ENCODE measurements at regions not wholly inside any gene's neighbourhood (a gene's known extent, or its start where the extent isn't known, plus 50 kb on each side); places are given as distances from the start of the nearest gene placed in this dataset.
"Not testable (repeated sequence)": the region's sequence is repeated elsewhere in the genome, so short reads cannot be mapped to it uniquely, and the experiment has no call there.

DNA sequence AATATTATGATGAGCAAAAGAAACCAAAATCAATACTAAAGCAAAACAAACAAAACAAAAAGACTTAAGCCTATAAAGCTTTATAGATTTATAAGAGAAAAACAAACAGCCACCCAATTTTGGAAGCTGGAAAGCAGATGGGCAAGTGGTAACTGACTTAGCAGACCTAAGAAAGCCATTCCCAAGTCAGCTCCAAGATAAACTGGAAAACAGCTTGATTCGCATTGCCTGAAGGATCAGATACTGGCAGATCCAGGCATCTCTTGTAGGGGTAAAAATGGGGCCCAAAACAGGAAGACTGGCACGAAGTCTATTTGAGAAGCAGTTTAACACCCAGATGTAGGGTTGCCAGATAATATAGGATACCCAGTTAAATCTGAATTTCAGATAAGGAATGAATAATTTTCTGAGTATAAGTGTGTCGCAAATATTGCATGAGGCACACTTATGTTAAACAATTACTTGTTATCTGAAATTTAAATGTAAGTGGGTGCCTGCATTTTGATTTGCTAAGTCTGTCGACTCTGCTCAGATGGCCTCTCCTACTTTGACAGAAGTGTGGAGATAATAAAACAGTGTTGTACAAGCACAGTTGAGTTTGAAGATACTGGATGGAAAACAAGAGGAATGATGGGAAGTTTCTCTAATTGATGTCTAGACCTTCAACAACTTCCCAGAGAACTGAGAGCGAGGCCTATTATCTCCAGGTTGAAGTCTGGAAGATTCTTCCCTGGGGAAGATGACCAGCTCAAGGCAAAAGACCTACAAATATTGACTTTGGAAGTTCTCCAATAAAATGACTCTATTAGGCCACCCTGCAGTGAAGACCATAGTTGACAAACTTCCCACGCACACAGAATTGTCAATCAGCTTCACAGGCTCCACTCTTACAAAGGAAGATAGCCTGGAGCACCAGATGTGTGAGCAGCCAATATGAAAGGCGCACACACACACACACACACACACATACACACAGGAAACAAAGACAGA, 113.4 kb downstream of the FAM50B start:
- peak; percentile 95 for DNase-seq

DNA sequence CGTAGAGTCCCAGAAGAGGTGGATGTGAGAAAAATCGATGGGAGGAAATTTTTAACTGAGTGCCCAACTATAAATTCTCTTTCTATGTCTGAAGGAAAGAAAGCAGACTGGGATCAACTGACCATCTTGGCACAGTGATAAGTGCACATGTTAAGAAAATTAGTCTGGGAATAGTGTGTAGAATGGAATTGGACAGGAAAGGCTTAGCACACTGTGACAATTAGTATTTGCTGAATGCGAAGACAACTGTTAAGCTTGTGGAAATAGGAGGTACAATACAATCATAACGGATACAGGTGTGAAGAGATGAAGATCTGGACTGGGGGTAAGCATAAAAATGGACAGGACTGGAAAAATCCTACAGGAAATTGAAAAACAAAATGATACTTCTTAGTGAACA, 114.3 kb downstream of the FAM50B start:
- no peak for DNase-seq

DNA sequence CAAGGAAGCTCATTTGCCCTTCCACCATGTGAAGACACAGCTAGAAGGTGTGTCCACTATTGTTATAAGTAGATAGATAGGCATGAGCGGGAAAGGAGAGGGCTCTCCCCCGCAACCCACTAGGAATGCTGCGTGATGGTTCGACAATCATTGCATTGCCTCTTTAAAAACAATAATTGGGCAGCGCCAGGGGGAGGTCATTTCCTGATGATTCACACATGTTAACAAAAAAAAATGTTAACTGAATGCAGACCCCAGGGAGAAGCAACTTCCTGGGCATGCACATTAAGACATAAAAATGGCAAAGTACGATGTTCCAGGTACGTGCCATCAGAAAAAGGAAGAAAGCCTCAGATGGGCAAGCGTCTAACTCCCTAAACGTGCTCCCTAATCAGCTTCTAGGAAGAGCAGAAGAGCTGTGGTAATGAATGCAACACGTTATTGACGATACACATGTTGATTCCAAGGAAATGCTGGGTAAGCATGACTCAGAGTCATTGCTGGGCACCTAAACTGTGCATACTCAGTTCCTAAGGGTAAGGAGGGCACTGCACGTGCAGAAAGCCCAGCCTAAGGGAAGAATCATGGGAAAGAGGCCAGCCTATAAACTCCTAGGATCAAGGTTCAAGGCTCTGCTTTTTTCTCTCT, 113.7 kb downstream of the FAM217A start:
- DNase-seq: no peak

DNA sequence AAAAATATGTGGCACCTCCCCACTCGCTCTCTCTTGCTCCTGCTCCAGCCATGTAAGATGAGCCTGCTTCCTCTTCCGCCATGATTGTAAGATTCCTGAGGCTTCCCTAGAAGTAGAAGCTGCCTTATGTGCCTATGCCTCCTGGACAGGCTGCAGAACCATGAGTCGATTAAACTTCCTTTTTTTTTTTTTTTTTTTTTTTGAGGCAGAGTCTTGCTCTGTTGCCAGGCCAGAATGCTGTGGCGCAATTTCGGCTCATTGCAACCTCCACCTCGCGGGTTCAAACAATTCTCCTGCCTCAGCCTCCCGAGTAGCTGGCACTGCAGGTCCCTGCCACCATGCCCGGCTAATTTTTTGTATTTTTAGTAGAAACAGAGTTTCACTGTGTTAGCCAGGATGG, 112.5 kb downstream of the FAM217A start:
- DNase-seq: no peak

DNA sequence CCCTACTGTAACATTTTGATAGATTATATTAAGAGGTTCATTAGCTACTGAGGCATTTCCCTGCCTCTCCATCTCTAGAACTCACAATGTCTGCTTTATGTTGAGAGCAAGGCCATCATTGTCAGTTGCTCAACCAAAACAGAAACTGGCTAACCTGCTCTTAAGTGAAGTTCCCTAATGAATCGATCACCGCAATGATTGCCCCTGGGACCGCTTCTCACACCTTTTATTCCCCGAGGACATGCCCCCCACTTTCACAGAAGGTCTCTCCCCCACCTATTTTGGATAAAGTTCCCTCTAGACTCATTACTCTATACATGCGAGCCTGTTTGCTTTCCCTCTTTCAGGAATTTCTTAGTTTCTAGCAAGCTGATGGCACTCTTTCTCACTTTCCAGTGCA, 108.8 kb downstream of the FAM217A start:
- no peak for DNase-seq

DNA sequence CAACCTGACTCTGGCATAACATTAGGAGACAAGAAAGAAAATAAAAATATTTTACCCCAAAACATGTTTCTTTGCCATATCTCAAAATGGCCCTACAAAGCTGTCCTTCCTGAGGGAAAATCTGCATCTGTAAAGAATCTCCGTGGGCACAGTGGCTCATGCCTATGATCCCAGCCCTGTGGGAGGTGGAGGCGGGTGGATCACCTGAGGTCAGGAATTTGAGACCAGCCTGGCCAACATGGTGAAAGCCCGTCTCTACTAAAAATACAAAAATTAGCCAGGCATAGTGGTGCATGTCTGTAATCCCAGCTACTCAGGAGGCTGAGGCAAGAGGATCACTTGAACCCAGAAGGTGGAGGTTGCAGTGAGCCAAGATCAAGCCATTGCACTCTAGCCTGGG, 105.8 kb downstream of the FAM217A start:
- DNase-seq: not testable (repeated sequence)

DNA sequence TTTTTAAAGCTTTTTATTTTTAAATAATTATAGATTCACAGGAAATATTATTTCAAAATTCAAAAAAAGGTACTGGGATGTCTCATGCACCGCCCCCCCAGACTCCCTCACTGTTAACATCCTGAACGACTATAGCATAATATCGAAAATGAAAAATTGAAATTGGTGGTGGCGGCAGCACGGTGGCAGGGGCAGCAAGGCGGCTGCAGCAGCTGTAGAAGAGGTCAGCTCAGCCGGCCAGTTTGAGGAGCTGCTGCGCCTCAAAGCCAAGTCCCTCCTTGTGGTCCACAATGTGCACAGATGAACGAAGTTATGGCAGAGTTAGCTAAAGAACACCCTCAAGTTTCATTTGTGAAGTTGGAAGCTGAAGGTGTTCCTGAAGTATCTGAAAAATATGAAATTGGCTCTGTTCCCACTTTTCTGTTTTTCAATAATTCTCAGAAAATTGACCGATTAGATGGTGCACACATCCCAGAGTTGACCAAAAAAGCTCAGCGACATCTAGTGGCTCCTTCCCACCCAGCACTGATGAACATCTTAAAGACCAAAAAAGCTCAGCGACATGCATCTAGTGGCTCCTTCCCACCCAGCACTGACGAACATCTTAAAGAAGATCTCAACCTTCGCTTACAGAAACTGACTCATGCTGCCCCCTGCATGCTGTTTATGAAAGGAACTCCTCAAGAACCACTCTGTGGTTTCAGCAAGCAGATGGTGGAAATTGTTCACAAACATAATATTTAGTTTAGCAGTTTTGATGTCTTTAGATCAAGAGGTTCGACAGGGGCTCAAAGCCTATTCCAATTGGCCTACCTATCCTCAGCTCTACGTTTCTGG, 100.8 kb downstream of the FAM217A start:
- peak; percentile 41 for DNase-seq

DNA sequence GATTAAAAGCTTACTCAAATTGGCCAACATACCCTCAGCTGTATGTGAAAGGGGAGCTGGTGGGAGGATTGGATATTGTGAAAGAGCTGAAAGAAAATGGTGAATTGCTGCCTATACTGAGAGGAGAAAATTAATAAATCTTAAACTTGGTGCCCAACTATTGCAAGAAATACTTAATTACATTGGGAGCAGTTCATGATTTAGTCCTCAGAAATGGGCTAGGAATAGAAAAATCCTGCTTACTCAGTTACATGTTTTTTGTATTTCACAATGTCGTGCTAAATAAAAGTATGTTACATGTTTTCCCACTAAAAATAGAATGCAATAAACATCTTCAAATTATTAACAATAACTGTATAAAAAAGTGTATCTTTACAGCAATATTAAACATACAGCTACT, 100.0 kb downstream of the FAM217A start:
- DNase-seq: not testable (repeated sequence)

DNA sequence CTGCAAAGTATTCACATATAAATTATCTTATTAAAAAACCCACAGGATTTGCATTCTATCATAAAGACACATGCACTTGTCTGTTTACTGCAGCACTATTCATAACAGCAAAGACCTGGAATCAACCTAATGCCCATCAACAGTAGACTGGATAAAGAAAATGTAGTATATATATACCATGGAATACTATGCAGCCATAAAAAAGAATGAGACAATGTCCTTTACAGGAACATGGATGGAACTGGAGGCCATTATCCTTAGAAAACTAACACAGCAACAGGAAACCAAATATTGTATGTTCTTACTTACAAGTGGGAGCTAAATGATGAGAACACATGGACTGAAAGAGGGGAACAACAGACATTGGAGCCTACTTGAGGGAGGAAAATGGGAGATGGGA, 97.0 kb downstream of the FAM217A start:
- DNase-seq: no peak

DNA sequence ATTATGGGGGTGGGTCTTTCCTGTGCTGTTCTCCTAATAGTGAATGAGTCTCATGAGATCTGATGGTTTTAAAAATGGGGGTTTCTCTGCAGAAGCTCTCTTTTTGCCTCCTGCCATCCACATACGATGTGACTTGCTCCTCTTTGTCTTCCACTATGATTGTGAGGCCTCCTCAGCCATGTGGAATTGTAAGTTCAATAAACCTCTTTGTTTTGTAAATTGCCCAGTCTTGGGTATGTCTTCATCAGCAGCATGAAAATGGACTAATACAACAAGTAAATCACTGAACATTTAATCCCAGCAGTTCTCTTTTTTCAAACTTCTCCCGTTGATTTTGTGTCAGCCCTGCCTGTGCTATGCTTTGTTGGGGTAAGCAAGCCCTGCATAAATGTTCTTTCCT, 95.2 kb downstream of the FAM217A start:
- no peak for DNase-seq

DNA sequence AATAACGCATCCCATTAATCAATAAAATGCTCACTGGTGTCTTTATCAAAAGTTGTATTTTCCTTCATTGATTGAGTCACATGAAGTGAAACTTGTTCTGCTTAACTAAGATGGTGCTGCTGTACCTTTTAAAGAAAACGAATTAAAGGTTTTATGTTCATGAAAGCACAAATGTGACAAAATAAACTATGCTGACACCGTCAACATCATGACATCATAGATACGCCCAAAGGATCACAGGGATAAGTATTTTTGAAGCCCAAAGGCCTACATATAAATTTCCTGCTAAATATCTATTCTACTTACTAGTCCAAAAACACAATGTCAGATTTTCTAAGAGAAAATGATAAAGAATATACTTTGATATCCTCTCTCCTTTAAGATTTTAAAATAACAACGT, 94.4 kb downstream of the FAM217A start:
- no peak for DNase-seq

DNA sequence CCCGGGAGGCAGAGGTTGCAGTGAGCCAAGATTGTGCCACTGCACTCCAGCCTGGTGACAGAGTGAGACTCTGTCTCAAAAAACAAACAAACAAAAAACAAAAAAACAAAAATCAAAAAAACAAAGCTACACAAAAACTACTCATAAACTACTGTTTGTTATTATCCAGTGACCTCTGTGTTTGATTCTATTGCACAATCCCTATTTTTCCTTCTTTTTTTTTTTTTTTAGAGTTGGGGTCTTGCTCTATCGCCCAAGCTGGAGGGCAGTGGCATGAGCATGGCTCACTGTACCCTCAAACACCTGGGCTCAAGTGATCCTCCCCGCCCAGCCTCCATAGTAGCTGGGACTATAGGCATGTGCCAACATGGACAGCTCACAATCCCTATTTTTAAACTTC, 92.7 kb downstream of the FAM217A start:
- no peak for DNase-seq

DNA sequence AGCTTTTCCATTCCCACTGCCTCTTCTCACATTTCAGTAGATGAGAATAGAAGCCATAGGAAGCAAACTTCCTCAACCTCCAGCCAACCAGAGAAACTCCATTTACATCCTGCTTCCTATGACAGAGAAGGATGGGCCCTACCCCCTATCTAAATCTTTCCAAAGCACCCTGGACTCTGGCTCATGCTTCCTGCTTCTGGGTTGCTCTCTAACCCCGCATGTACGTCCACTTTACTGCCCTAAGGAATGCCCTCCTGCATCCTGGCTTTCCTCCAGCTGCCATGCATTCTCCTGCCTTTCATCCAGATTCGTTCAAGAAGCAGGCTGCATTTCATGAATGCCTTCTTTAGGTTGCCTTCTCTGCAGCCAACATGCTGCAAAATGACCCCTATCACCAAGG, 91.9 kb downstream of the FAM217A start:
- no peak for DNase-seq

DNA sequence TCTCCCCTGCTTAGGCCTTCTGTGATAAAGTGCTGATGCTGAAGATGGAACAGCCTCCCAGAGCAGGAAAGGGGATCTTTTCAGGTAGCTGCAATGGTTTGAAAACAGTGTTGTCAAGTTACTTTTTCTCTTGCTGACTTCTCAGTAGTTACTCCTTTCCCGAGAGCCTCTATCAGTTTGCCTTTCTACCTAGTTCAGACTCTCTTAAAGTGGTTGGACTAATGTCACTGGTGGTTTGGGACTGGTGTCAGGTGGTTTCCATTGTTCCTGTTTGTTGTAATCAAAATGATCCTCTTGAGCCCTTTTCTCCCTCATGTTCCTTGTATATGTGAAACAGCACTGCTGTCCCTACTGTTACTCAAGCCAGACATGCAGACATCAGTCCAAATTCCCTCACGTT, 91.4 kb downstream of the FAM217A start:
- no peak for DNase-seq

DNA sequence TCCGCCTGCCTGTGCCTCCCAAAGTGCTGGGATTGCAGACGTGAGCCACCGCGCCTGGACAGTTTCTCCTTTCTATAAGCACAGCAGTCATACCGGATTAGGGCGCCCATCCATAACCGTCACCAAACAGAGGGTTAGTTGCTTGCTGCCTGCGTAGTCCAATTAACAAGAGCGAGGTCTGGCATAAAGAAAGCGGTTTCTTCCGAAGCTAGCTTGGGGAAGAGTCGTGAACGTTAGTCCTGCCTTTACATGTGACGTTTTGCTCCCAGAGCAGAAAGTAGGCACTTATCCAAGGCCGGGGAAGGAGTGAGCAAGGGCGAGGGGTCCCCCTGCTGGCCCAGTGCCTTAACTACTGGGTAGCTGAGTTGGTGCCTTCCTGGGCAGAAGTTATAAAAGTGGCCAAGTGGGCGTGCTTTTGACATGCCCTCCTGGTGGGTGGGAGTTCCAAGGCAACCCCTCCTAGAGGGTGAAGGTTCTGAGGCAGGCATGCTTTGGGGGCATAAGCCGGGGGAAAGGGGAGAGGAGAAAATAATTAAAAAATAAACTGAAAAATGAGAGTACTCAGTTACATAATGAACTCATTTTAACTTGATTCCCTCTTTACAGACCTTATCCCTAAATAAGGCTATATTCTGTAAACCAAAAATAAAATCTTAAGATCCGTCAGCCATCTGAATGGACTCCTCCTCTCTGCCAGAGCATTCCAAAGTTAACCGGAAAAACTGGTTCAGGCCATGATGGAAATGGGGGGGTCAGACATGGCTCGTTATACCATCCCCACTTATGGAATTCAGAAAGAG, 88.0 kb downstream of the FAM217A start:
- DNase-seq: peak; percentile 86

DNA sequence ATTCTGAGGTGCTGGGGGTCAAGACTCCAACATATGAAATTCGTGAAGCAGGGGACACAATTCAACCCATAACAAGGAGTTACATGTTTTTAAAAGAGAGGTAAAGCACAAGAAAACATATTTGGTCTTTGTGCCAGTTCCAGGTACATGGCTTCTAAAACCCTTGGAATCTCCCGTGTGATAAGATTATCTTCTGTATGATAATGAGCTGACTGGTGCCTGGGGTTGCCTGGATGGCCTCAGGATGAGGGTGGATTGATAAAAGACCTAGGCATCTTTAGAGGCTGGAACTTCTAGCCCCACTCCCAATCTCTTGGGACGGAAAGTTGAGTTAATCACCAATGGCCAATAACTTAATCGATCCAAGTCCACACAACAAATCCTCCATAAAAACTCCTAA, 87.0 kb downstream of the FAM217A start:
- DNase-seq: no peak

DNA sequence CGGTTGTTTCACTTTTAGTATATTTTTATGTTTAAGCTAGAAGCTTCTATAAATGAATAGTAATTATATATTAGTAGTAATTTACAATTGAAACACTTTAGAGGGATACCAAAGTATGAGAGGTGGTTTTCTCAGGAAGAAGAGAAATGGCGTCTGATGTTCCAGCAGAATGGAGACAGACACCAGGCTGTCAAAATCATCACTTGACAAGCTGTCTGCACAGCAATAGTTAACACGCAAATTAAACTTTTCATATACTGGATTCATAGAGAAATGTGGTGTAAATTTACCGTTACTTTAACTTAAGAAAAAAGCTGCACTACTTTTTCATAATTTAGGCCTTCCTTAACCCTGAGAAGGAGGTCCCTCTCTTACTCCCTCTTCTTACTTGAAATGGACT, 82.6 kb downstream of the FAM217A start:
- no peak for DNase-seq

DNA sequence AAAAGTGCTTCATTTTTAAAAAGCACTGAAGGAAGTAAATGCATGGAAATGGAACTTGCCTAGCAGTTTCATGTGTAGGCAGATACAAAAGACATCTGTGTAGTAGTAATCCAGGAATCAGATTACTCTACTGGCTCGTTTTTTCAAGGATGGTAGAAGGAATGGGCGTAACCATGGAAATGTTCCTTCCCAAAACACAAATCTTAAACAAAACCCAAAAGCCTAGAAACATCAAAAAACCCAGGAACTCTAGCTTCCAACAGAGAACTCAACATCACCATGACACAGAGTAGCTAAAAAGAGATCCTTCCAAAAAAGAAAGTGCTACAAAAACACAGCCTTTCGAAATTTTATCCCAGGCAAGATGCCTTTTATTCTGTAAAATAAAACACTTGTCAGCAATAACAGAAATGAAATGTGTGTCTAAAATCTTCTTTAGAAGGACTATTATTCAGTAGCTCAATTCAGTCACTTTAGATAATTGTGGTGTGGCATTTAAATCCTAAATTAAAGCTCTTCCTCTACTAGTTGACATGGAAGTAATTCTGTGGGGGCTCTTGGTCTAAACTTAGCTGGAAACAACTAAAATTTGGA, 81.7 kb downstream of the FAM217A start:
- DNase-seq: no peak

DNA sequence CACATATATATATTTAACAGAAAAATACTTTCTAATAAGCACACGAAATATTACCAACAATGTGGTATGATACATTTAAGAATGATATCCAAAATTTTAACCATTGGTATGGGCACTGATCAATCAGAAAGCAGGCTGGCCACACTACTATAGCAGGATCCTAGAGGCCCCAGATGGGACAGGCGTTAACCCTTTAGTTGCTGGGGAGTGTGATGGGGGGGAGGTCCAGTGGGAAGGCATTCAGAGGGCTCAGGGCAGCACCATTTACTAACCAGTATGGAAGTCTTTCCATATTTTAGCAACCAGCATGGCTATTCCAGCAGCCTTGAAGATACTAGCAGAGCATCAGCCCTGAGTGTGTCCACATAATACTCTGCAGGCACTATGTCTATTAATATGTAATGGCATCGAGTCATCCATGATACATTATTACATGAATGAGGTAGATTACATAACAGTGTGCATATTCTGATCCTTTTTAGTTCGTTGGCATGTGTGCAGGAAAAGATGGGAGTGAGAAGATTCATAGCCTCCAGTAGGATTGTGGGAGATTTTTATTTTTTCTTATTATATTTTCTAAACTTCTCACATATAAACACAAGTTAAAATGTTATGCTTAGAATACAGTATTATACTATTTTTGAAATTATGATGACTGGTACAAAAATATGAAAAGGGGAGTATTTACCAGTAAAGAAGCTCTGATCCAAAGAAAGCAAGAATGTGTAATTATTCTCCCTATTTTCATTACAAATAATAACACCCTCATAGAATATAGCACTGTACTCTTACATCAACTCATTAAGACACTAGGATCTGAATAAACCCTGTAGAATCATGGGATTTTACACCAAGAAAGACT, 78.9 kb downstream of the FAM217A start:
- no peak for DNase-seq

DNA sequence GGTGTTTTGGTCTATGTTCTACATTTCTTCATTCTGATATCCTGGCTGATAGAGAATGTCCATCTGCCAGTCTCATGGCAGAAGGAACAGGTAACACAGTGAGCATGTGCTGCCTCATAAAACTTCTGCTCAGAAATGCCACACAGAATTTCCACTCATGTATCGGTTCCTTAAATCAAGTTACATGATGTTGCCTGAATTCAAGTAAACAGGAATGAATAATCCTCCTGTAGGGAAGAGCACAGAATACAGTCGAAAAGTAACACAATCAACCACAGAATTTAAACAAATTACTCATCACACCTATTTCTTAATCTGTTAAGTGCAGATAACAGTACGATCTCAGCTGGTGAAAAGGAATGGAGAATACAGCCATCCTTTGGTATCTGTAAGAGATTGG, 74.7 kb downstream of the FAM217A start:
- DNase-seq: no peak

Data from NCI-H69 (cell line).